ENCODE measurements at regions not wholly inside any gene's neighbourhood (a gene's known extent, or its start where the extent isn't known, plus 50 kb on each side); places are given as distances from the start of the nearest gene placed in this dataset.

DNA sequence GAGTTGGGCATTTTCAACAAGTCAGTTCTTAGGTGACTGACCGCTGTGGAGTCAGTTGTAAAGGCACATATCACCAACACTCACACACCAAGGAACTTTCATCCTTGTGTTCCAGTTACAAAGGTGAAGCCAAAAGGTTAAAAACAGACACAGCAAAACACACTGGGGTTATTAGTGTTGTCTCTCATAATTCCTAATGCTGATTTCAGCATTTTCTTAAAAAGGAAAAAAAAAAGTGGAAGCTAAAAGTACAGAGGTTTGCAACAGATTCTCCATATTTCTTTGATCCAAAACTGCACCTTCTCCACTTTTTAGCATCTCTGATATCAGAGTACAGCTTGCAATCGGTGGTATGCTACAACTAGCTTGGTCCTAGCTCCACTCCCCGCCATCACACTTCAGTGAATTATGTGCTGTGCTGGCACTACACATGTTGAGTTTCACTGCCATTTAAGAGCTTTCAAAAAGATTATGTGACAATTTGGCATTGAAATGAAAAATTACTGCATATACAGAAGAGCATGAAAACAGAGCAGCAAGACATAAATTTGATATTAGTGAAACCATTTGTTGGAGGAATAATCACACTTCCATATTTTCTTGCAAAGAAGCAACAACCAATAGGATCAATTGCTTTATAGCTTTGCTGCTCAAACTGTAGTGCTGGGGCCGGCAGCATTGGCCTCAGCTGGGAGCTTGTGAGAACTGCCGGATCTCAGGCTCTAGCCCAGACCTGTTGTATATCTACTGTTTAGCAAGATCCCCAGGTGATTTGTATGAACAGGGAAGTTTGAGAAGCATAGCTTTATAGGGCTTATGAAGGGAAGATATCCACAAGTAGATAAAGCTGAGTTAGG lies 62.3 kb upstream of the DAPL1 start:
- DNase-seq: no peak

- no peak for DNase-seq
Observed at GRCh38 chr2:158733430-158733755, 61.7 kb upstream of the DAPL1 start.

DNA sequence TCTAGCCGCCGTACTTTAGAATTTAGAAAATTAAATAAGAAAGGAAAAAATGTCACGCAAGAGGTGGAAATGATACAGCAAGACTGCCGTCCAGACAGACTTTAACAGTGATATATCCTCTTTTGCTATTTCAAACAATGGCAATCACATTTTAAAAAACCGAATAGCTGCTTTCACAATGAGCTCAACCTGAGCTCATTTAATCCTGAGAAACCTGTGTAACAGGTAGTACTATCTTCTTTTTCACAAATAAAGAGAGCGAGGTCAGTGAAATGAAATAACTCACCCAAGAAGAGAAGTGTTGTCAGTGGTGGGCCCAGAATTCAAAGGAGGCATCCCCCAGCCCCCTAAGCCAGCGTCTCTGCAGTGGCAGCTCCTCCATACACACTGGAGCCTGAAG lies 60.7 kb upstream of the DAPL1 start:
- no peak for DNase-seq

- DNase-seq: no peak
Observed at GRCh38 chr2:158735822-158736580, 59.1 kb upstream of the DAPL1 start.

GRCh38 chr2:158738363-158738762 lies 56.8 kb upstream of the DAPL1 start:
- DNase-seq: no peak

DNA sequence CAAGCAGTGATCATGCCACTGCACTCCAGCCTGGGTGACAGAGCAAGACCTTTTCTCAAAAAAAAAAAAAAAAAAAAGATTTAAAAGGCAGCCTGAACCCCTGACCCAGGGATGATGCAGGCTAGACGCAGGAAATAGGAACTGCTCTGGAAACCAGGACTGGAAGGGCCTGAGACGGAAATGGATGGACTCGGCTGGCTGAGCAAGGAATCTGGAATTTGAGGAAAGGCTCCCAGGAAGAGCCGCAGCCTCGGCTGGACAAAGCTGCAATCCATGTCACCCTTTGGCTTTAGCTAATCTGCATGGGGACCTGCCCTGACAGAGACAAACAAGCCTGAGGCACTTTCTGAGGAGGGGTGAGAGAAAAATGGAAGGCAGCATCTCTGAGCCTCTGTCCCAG lies 55.0 kb upstream of the DAPL1 start:
- no peak for DNase-seq

DNA sequence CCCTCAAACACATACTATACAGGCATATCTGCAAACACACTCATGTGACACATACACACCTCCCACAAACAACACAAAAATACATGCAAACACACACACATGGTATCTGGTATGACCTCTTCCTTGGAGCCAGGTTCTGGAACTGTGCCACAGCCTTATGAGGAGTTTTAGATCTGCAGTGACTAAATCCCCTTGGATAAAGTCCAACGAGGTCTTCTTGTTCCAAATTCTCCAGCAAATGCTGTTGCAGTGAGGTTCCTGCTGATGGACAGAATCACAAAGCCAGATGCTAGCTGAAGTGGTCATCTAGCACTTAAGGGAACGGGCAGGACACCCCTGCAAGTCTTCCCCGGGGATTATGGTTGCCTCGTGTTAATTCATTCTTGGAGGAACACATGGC lies 54.5 kb upstream of the DAPL1 start:
- no peak for DNase-seq

GRCh38 chr2:158741625-158742024 lies 53.5 kb upstream of the DAPL1 start:
- DNase-seq: no peak

DNA sequence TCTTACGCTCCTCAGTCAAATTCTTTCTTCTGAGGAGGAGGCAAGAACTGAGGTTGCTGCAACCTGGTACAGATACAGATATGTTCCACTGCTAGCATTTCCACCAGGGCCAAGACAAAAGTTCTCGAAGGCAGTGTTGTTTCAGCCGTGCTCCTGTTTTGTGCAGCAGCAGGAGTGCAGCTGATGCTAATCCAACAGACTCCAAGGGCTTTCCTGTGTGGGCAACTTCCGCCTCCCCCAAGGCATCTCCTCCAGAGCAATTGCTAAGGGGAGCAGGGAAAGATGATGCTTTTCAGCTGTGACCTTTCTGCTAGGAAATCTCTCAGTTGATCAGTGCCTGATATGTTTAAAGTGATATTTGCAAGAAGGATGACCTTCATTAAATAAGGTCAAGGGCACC lies 52.6 kb upstream of the DAPL1 start:
- no peak for DNase-seq

DNA sequence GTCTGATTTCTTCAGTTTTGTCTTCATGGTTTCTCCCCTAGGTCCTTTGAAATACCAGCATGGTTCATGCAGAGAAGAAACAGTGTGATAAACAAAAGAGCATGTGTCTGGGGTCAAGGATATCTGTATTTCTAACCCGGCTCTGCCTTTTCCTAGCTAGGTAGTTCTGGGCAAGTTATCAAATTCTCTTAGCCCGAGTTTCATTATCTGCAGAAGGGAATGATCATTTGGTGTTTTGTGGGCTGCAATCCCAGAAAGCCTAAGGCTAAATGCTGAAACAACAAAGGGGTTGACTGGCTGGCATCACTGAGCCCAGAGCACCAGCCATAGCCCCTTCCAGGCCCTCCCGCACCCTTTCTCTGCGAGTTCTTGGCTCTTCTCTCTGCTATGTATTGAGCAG lies 51.7 kb upstream of the DAPL1 start:
- no peak for DNase-seq

- DNase-seq: no peak
Observed at GRCh38 chr2:158743879-158744278, 51.2 kb upstream of the DAPL1 start.

DNA sequence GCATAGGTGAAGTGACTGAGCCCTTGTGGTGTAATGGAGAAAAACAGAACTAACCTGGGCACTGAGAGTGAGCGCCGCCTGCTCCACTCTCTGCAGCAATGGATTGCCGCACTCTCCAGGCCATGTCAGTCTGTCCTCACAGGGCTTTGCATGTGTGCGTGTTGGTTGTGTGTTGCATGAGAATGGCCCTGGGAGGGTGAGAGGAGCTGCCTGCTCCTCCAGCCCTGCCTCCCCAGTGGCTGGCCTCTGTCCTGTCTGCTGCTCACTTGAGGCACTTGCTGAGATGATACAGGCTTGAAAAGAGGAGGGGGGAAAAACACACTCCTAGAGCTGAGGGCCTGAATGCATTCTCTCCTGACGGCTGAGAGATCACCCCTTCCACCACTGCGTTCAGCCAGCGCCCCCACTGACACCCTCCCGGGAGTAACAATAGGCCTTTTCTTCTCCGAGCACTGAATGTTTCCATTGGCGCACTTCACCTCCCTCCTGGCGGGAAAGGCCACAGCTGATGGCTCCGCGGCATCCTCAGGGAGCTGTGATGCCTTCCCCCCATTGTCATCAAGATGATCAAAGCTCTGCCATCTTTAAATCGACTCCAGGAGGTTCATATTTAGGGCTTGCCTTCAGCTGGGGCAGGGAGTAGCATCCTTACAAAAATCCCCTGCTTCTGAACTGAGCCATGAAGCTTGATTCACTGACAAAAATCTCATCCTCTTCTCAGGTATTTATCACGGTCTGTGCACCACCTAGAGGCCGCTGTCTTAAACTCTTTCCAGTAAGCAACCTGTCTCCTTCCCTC lies 49.9 kb upstream of the DAPL1 start:
- peak; percentile 83 for DNase-seq

All from left kidney (tissue), 1 donor.